ENCODE measurements at regions not wholly inside any gene's neighbourhood (a gene's known extent, or its start where the extent isn't known, plus 50 kb on each side); places are given as distances from the start of the nearest gene placed in this dataset.

DNA sequence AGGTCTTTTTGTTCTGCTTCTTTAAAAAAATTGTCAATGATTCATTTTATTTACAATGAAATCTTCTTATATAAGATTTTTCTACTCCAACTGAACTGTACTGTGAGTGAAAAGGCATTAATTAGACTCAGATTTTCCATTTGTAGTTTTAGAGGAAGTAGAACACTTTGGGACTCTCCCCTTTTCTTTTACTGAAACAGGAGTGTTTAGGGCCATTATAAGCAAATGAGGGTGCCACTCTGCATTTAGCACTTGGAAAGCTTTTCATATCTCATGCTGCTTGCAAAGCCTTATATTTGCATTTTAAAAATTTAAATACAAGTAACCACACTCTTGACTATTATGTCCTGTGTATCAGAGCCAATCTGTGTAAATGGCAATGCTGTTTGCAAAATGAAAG, 584.3 kb downstream of the KLHL13 start:
- TF ChIP-seq, protein P1, sequence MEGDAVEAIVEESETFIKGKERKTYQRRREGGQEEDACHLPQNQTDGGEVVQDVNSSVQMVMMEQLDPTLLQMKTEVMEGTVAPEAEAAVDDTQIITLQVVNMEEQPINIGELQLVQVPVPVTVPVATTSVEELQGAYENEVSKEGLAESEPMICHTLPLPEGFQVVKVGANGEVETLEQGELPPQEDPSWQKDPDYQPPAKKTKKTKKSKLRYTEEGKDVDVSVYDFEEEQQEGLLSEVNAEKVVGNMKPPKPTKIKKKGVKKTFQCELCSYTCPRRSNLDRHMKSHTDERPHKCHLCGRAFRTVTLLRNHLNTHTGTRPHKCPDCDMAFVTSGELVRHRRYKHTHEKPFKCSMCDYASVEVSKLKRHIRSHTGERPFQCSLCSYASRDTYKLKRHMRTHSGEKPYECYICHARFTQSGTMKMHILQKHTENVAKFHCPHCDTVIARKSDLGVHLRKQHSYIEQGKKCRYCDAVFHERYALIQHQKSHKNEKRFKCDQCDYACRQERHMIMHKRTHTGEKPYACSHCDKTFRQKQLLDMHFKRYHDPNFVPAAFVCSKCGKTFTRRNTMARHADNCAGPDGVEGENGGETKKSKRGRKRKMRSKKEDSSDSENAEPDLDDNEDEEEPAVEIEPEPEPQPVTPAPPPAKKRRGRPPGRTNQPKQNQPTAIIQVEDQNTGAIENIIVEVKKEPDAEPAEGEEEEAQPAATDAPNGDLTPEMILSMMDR (IDR thresholded peaks at IDR 0.05), result no peak
- TF ChIP-seq POLR2A (IDR thresholded peaks at IDR 0.05), result no peak
